SK-N-SH (cell line): ENCODE measurements at regions not wholly inside any gene's neighbourhood (a gene's known extent, or its start where the extent isn't known, plus 50 kb on each side); places are given as distances from the start of the nearest gene placed in this dataset.

Experiments used
- CTCF ChIA-PET: fragments of 300-600, 350-600 bp; formaldehyde crosslinking; extraction: SDS; loops from one replicate; lab custom pipeline; 2021; lab: Yijun Ruan, JAX
- POLR2A ChIA-PET: fragments of 350-600 bp; sonication (Branson Sonifier 250); formaldehyde crosslinking; extraction: SDS; loops from one replicate; lab custom pipeline; 2020; ENCODE audit warnings: antibody characterized with exemption, inconsistent platforms; lab: Yijun Ruan, JAX
- DNase-seq: peaks from one replicate; pipeline ENCODE4 v3.0.0; 2012
- H2AFZ ChIP-seq: fragments of 200-600 bp; sonication (generic); 2 replicates; pipeline ENCODE4 v1.8.1; 2016; ENCODE audit warnings: antibody characterized with exemption, mild to moderate bottlenecking, low read depth
- H3F3A ChIP-seq: fragments of 200-600 bp; sonication (generic); replicated peaks from 2 replicates; pipeline ENCODE3; 2016; ENCODE audit warnings: antibody characterized with exemption, mild to moderate bottlenecking; ENCODE audit not compliant: insufficient read depth
- H3K27ac ChIP-seq, 2 experiments: fragments of 200-500 bp in 1 of 2; fragments of 200-600 bp in 1 of 2; sonication (Bioruptor generic) in 1 of 2; sonication (generic), shearing (Covaris generic) in 1 of 2; 2 replicates each; pipeline versions ENCODE4 v1.5.1 to v1.6.1; 2014 to 2016; ENCODE audit warnings: low read depth in 2 of 2, inconsistent platforms in 1 of 2, low read length in 1 of 2, mild to moderate bottlenecking in 1 of 2, mixed read lengths in 1 of 2
- H3K27me3 ChIP-seq: fragments of 200-600 bp; sonication (generic), shearing (Covaris generic); 2 replicates; pipeline ENCODE4 v1.6.1; 2016; ENCODE audit warnings: mixed run types; ENCODE audit not compliant: insufficient read depth
- H3K36me3 ChIP-seq, 2 experiments: fragments of 200-500 bp in 1 of 2; fragments of 200-600 bp in 1 of 2; sonication (Bioruptor generic) in 1 of 2; sonication (generic) in 1 of 2; replicated peaks in 1 of 2; 2 replicates each; pipeline versions ENCODE3 to v1.5.1; 2014 to 2016; ENCODE audit warnings: low read length in 1 of 2, mild to moderate bottlenecking in 1 of 2; ENCODE audit not compliant: insufficient read depth in 2 of 2, control insufficient read depth in 1 of 2
- H3K4me1 ChIP-seq, 2 experiments: fragments of 200-500 bp in 1 of 2; fragments of 200-600 bp in 1 of 2; sonication (Bioruptor generic) in 1 of 2; sonication (generic), shearing (Covaris generic) in 1 of 2; 2 replicates each; pipeline versions ENCODE4 v1.5.1 to v1.6.1; 2014 to 2016; ENCODE audit warnings: low read depth in 1 of 2, low read length in 1 of 2, mixed run types in 1 of 2; ENCODE audit not compliant: insufficient read depth in 2 of 2, control insufficient read depth in 1 of 2
- H3K4me2 ChIP-seq: fragments of 200-600 bp; sonication (generic), shearing (Covaris generic); 2 replicates; pipeline ENCODE4 v1.6.1; 2017; ENCODE audit warnings: mixed run types
- H3K4me3 ChIP-seq, 2 experiments: fragments of 200-500 bp in 1 of 2; fragments of 200-600 bp in 1 of 2; sonication (Bioruptor generic) in 1 of 2; sonication (generic), shearing (Covaris generic) in 1 of 2; 2 replicates each; pipeline versions ENCODE4 v1.5.1 to v1.8.1; 2014 to 2016; ENCODE audit warnings: low read depth in 2 of 2, inconsistent platforms in 1 of 2, low read length in 1 of 2, mild to moderate bottlenecking in 1 of 2, mixed read lengths in 1 of 2, moderate library complexity in 1 of 2
- H3K79me2 ChIP-seq: fragments of 200-600 bp; sonication (generic); 2 replicates; pipeline ENCODE4 v1.8.1; 2017; ENCODE audit warnings: mild to moderate bottlenecking; ENCODE audit not compliant: insufficient read depth
- H3K9ac ChIP-seq: fragments of 200-600 bp; sonication (generic); 2 replicates; pipeline ENCODE4 v1.6.1; 2017; ENCODE audit warnings: mixed run types
- H3K9me2 ChIP-seq: fragments of 200-600 bp; sonication (generic); 2 replicates; pipeline ENCODE4 v1.6.1; 2017; ENCODE audit warnings: mixed run types
- H3K9me3 ChIP-seq: fragments of 200-600 bp; sonication (generic); 2 replicates; pipeline ENCODE4 v1.6.1; 2017; ENCODE audit warnings: mixed run types, mild to moderate bottlenecking, moderate library complexity
- H4K20me1 ChIP-seq: fragments of 200-600 bp; sonication (generic); 2 replicates; pipeline ENCODE4 v1.6.1; 2017; ENCODE audit warnings: mild to moderate bottlenecking, mixed run types; ENCODE audit not compliant: insufficient read depth
- ELF1 ChIP-seq: IDR thresholded peaks from 2 replicates; pipeline ENCODE4 v1.4.0; 2012
- FOXJ3 ChIP-seq: sonication (generic); formaldehyde crosslinking; IDR thresholded peaks from 2 replicates; pipeline ENCODE4 v1.5.1; 2020; ENCODE audit warnings: mild to moderate bottlenecking, missing genetic modification reagents
- GATA2 ChIP-seq: sonication (generic); formaldehyde crosslinking; IDR thresholded peaks from 2 replicates; pipeline ENCODE4 v1.5.0; 2020; ENCODE audit warnings: mild to moderate bottlenecking, missing genetic modification reagents
- RAD21 ChIP-seq: IDR thresholded peaks from 2 replicates; pipeline ENCODE4 v1.6.1; 2012; ENCODE audit warnings: mild to moderate bottlenecking, low read length
- SIN3A ChIP-seq: IDR thresholded peaks from 2 replicates; pipeline ENCODE4 v1.6.1; 2012; ENCODE audit warnings: low read depth, mild to moderate bottlenecking, low read length, moderate library complexity, borderline replicate concordance
- SMC3 ChIP-seq: IDR thresholded peaks from 2 replicates; pipeline ENCODE4 v1.6.1; 2012; ENCODE audit warnings: low read depth, low read length, improper control_type of control experiment
- TAF1 ChIP-seq: IDR thresholded peaks from 2 replicates; pipeline ENCODE4 v1.6.1; 2012; ENCODE audit warnings: low read depth, mild to moderate bottlenecking, low read length, moderate library complexity, borderline replicate concordance
- TCF12 ChIP-seq: IDR thresholded peaks from 2 replicates; pipeline ENCODE4 v1.4.0; 2012
- TEAD4 ChIP-seq: IDR thresholded peaks from 2 replicates; pipeline ENCODE4 v1.4.0; 2012; ENCODE audit warnings: mild to moderate bottlenecking, borderline replicate concordance; ENCODE audit not compliant: insufficient read depth
- WGBS: methylation state at CpG from one replicate; pipeline ENCODE4 v1.1.6; 2017; ENCODE audit warnings: low lambda C conversion rate; 5-methylcytosine and 5-hydroxymethylcytosine counted together
- TF ChIP-seq, protein P1 (sequence below): IDR thresholded peaks from 2 replicates; pipeline ENCODE4 v1.6.1; 2012; ENCODE audit warnings: mild to moderate bottlenecking, low read depth, low read length, moderate library complexity

DNA sequence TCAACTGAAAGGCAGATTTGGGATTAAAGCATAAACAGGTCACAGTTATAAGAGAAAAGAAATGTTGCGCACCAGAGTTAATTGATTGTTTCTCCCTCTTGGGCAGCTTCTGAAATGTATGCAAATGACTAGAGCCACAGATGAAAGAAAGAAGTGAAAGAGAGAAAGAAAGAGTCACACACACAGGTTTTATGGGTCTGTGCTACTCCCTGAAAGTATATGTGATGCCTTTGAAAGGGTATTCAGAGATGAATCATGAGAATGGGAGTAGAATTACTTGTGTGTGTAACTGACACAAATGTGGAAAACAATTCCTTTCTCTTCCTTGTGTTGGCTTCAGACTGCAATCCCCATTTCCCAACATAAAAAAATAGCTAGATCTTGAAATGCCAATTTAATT is 196.9 kb downstream of the FOXA2 start (continued):
- TF ChIP-seq, protein P1, sequence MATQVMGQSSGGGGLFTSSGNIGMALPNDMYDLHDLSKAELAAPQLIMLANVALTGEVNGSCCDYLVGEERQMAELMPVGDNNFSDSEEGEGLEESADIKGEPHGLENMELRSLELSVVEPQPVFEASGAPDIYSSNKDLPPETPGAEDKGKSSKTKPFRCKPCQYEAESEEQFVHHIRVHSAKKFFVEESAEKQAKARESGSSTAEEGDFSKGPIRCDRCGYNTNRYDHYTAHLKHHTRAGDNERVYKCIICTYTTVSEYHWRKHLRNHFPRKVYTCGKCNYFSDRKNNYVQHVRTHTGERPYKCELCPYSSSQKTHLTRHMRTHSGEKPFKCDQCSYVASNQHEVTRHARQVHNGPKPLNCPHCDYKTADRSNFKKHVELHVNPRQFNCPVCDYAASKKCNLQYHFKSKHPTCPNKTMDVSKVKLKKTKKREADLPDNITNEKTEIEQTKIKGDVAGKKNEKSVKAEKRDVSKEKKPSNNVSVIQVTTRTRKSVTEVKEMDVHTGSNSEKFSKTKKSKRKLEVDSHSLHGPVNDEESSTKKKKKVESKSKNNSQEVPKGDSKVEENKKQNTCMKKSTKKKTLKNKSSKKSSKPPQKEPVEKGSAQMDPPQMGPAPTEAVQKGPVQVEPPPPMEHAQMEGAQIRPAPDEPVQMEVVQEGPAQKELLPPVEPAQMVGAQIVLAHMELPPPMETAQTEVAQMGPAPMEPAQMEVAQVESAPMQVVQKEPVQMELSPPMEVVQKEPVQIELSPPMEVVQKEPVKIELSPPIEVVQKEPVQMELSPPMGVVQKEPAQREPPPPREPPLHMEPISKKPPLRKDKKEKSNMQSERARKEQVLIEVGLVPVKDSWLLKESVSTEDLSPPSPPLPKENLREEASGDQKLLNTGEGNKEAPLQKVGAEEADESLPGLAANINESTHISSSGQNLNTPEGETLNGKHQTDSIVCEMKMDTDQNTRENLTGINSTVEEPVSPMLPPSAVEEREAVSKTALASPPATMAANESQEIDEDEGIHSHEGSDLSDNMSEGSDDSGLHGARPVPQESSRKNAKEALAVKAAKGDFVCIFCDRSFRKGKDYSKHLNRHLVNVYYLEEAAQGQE = no peak
- TF ChIP-seq TAF1 (no peak), ELF1 (no peak), SMC3 (no peak), TCF12 (no peak)

DNA sequence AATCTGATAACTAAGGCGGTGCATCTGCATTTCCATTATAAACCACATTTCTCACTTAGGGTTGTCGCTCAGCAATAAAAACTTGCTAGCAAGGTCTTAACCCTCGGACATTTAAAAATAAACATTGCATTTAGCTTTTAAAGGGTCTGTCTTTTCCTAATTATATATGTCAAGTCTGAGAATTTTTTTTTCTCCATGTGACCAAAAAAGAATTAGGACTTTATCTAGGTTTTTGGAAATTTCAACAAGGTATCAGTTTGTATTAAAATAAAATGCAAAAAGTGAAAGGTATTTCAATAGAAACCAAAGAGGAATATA is 198.1 kb downstream of the FOXA2 start:
- CTCF ChIA-PET = interaction anchor here (0.9 kb wide), 1 partner anchor 18 kb away, joined by 3 read pairs; no protein-coding TSS in a partner anchor
- no peaks in the 10 kb centered on the region for H4K20me1 ChIP-seq
- no peaks in the 10 kb centered on the region for H3K9me2 ChIP-seq
- no peaks in the 10 kb centered on the region for H3K36me3 ChIP-seq
- H2AFZ ChIP-seq = no peak overlapping the region
- H3K4me1 ChIP-seq = no peaks in the 10 kb centered on the region
- H3K4me2 ChIP-seq = no peak overlapping the region
- POLR2A ChIA-PET = no interaction called here
- H3K9me3 ChIP-seq = no peaks in the 10 kb centered on the region
- WGBS = 15% methylated on average over 3 of the region's 3 CpGs
- H3K4me3 ChIP-seq = no peak overlapping the region
- H3K9ac ChIP-seq = no peak overlapping the region
- no peaks in the 10 kb centered on the region; the same call in 1 of the 2 replicates for H3K27me3 ChIP-seq
- H3F3A ChIP-seq = no peaks in the 10 kb centered on the region
- no peak for TF ChIP-seq SIN3A
- DNase-seq = no peak
- no peak overlapping the region for H3K27ac ChIP-seq
- H3K79me2 ChIP-seq = no peaks in the 10 kb centered on the region

GRCh38 chr20:22385602-22386305 is 198.6 kb downstream of the FOXA2 start:
- Histone ChIP-seq H3K9me2 (no peaks in the 10 kb centered on the region), H3K36me3 (no peaks in the 10 kb centered on the region), H3K9me3 (no peaks in the 10 kb centered on the region), H3K27me3 (no peaks in the 10 kb centered on the region; the same call in 1 of the 2 replicates), H4K20me1 (no peaks in the 10 kb centered on the region), H3K27ac (no peak overlapping the region), H3K9ac (no peak overlapping the region), H3K4me1 (no peaks in the 10 kb centered on the region), H3F3A (no peaks in the 10 kb centered on the region), H3K79me2 (no peaks in the 10 kb centered on the region), H3K4me3 (no peak overlapping the region), H3K4me2 (no peak overlapping the region), H2AFZ (no peak overlapping the region)
- CTCF ChIA-PET = interaction anchor here (0.9 kb wide), 1 partner anchor 18 kb away, joined by 3 read pairs; no protein-coding TSS in a partner anchor
- no peak for TF ChIP-seq TAF1
- peak; percentile 15; the same call in 1 of the 2 replicates for TF ChIP-seq RAD21
- TF ChIP-seq TEAD4 = no peak
- TF ChIP-seq GATA2 (CRISPR knock-in tag) = no peak
- TF ChIP-seq FOXJ3 = no peak
- WGBS = 18% methylated on average over 7 of the region's 7 CpGs
- no peak for DNase-seq
- POLR2A ChIA-PET = no interaction called here
